ENCODE measurements at regions not wholly inside any gene's neighbourhood (a gene's known extent, or its start where the extent isn't known, plus 50 kb on each side); places are given as distances from the start of the nearest gene placed in this dataset.
"Not testable (repeated sequence)": the region's sequence is repeated elsewhere in the genome, so short reads cannot be mapped to it uniquely, and the experiment has no call there.

- DNase-seq (ENCODE audit: low spot score): no peak
Observed at GRCh38 chr1:79304131-79304530, 297.6 kb upstream of the ADGRL4 start.

- no peak for DNase-seq (ENCODE audit: low spot score)
Observed at GRCh38 chr1:79303040-79303439, 296.5 kb upstream of the ADGRL4 start.

- no peak for DNase-seq (ENCODE audit: low spot score)
Observed at GRCh38 chr1:79302380-79302930, 295.9 kb upstream of the ADGRL4 start.

- DNase-seq (ENCODE audit: low spot score): peak; percentile 17
Observed at GRCh38 chr1:79295967-79296366, 289.4 kb upstream of the ADGRL4 start.

GRCh38 chr1:79293611-79294010 is 287.1 kb upstream of the ADGRL4 start:
- no peak for DNase-seq (ENCODE audit: low spot score)

- DNase-seq (ENCODE audit: low spot score): no peak
Observed at GRCh38 chr1:79290927-79291474, 284.5 kb upstream of the ADGRL4 start.

- DNase-seq (ENCODE audit: low spot score): no peak
Observed at GRCh38 chr1:79287982-79288381, 281.5 kb upstream of the ADGRL4 start.

- no peak for DNase-seq (ENCODE audit: low spot score)
Observed at GRCh38 chr1:79285667-79286066, 279.1 kb upstream of the ADGRL4 start.

GRCh38 chr1:79283451-79283850 is 276.9 kb upstream of the ADGRL4 start:
- no peak for DNase-seq (ENCODE audit: low spot score)

GRCh38 chr1:79281442-79281841 is 274.9 kb upstream of the ADGRL4 start:
- no peak for DNase-seq (ENCODE audit: low spot score)

- DNase-seq (ENCODE audit: low spot score): no peak
Observed at GRCh38 chr1:79271759-79272158, 265.2 kb upstream of the ADGRL4 start.

- no peak for DNase-seq (ENCODE audit: low spot score)
Observed at GRCh38 chr1:79264975-79265818, 258.7 kb upstream of the ADGRL4 start.

- DNase-seq (ENCODE audit: low spot score): no peak
Observed at GRCh38 chr1:79264285-79264684, 257.8 kb upstream of the ADGRL4 start.

GRCh38 chr1:79262745-79263258 is 256.3 kb upstream of the ADGRL4 start:
- no peak for DNase-seq (ENCODE audit: low spot score)

GRCh38 chr1:79259390-79260336 is 253.1 kb upstream of the ADGRL4 start:
- DNase-seq (ENCODE audit: low spot score): peak; percentile 69

GRCh38 chr1:79255421-79255820 is 248.9 kb upstream of the ADGRL4 start:
- no peak for DNase-seq (ENCODE audit: low spot score)

- DNase-seq (ENCODE audit: low spot score): no peak
Observed at GRCh38 chr1:79252598-79252997, 246.1 kb upstream of the ADGRL4 start.

GRCh38 chr1:79239840-79240239 is 233.3 kb upstream of the ADGRL4 start:
- DNase-seq (ENCODE audit: low spot score): no peak

- peak; percentile 21 for DNase-seq (ENCODE audit: low spot score)
Observed at GRCh38 chr1:79235301-79236002, 228.9 kb upstream of the ADGRL4 start.

- no peak for DNase-seq (ENCODE audit: low spot score)
Observed at GRCh38 chr1:79232818-79233217, 226.3 kb upstream of the ADGRL4 start.

- DNase-seq (ENCODE audit: low spot score): not testable (repeated sequence)
Observed at GRCh38 chr1:79230751-79231150, 224.2 kb upstream of the ADGRL4 start.
